Ramos (cell line): ENCODE measurements at regions not wholly inside any gene's neighbourhood (a gene's known extent, or its start where the extent isn't known, plus 50 kb on each side); places are given as distances from the start of the nearest gene placed in this dataset.

Experiments
- in situ Hi-C: fragments of 300-500 bp; cut with MboI; formaldehyde crosslinking; loops from one replicate; pipeline ENCODE4 v1.14.3; 2022; ENCODE audit warnings: low sequenced_read_pairs; ENCODE audit not compliant: unreplicated experiment

- in situ Hi-C loops: no loop called here
Measured at GRCh38 chr12:111094157-111095010, 174.0 kb upstream of the MYL2 start.

DNA sequence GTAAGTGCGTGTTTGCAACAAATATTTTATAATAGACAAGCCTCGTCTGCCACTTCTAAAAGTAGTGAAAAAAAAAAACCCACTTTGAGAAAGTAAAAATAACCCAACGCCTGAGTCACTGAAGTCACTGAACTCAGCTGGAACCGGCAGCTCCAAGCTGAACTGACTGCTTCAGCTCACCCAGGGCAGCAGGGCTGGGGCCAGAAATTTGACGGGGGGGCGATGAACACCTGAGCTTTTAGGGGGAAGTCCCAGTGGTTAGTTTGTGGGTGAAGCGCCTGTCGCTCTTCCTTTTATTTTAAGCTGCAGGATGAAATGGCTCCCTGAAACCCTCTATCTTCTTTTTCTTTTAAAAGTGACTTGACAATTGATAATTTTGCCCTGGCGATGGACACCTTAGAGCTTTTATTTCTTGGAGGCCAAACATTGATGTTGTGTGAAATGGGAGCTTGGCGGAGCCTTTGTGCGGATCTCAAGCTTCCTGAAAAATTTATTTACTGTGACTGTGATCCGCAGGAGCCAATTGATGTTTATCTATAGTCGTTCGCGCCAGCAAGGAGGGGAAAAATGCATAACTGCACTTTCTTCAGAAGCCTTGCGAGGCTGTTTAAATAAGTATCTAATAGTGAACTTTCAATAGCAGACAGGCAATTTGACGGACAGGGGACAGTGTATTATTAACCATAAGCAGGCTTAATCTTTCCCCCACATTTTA lies 173.2 kb upstream of the MYL2 start:
- in situ Hi-C loops: no loop called here

- in situ Hi-C loops: no loop called here
Measured at GRCh38 chr12:111091051-111091450, 170.7 kb upstream of the MYL2 start.

DNA sequence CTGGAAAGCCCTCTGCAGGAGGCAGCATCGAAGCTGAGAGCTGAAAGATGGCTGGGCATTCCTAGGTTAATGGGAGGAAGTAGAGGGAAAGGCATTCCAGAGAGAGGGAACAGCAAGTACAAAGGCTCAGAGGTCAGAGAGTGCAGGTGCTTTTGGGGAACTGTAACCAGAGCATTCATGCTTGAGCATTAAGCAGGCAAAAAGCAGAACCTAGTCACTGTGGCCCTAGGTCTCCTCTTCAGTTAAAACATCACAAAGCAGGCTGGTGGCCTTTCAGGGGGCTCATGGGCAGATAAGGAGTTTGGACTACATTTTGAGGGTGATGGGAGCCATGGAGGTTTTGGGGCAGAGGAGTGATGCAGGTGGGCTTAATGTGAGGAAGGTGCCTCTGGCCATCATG lies 169.2 kb upstream of the MYL2 start:
- in situ Hi-C loops: no loop called here

GRCh38 chr12:111088409-111088808 lies 168.0 kb upstream of the MYL2 start:
- in situ Hi-C loops: no loop called here

DNA sequence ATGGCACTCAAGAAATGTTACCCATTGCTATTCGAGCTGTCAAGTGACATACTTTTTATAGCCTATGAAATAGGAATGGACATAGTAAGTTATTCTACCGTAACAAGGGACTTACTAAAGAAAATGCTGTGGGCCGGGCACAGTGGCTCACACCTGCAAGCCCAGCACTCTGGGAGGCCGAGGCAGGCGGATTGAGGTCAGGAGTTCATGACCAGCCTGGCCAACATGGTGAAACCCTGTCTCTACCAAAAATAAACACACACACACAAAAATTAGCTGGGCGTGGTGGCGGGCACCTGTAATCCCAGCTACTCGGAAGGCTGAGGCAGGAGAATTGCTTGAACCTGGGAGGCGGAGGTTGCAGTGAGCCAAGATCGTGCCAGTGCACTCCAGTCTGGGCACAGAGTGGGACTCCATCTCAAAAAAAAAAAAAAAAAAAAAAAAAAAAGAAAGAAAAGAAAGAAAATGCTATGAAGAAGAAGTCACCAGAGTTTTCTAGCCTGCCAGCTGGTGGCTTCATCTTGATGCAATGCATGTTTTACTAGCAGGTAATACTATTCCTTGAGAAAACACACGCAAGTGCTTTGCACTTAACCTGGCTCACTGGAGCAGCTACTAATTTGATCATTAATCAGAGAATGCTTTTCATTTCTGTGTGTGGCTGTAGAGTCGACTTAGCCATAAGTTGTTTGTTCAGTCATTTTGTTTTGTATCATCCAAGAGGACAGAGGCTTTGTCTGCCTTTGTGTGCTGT lies 166.7 kb upstream of the MYL2 start:
- in situ Hi-C loops: no loop called here

GRCh38 chr12:111085096-111085495 lies 164.7 kb upstream of the MYL2 start:
- in situ Hi-C loops: no loop called here

DNA sequence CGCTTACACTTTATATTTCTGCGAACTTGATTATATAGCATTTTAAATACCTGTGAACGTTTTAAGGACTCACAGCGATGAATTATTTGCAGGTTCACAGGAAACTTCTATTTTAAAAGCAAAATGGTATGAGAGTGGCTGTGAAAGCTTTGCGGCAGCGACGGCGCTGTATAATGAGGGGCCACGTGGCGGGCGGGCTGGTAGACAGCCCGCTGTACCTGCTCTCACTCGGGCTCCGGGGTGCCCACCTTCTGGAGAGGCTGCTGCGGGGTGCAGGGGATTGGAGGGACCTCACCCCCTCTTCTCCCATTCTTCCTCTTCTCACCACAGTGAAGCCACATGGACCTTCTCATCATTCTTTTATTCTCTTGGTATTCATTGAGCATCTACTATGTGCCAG lies 164.2 kb upstream of the MYL2 start:
- in situ Hi-C loops: no loop called here

- in situ Hi-C loops: no loop called here
Measured at GRCh38 chr12:111084158-111084557, 163.8 kb upstream of the MYL2 start.

DNA sequence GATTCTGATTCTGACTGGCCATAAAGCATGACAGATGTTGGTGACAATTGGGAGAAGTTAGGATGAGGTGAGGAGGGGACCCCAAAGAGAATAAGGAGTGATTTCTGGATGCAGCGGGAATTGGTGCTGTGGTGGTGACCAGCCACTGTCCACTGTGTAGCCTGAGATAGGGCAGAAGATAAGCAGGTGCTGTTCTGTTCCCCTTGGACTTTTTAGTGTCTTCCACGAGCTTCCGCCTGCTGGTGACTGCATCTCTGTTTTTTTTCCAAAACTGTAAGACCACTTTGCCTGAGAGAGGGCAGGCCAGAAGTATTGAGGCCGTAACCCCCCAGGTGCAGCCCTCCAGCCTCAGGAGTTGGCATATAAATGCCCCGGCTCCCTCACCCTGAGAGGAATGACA lies 161.2 kb upstream of the MYL2 start:
- in situ Hi-C loops: no loop called here

DNA sequence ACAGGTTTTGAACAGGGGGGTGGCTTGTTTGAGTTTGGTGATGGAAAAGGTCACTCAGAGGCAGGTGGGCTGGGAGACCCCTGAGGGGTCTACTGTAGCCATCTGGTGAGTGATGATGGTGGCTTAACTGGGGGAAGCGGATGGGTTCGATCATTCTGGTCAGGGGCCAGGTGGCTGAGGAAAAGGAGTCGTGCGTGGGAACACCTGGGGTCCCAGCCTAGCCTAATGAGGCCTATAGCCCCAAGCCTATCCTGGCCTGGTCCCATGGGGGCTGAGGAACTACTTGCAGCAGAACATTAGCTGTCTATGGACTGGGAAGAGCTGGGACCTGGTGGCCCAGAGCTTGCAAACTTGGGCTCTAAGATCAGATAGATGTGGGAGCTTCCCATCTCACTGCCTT lies 158.4 kb upstream of the MYL2 start:
- in situ Hi-C loops: no loop called here

- in situ Hi-C loops: no loop called here
Measured at GRCh38 chr12:111076611-111077451, 156.5 kb upstream of the MYL2 start.

DNA sequence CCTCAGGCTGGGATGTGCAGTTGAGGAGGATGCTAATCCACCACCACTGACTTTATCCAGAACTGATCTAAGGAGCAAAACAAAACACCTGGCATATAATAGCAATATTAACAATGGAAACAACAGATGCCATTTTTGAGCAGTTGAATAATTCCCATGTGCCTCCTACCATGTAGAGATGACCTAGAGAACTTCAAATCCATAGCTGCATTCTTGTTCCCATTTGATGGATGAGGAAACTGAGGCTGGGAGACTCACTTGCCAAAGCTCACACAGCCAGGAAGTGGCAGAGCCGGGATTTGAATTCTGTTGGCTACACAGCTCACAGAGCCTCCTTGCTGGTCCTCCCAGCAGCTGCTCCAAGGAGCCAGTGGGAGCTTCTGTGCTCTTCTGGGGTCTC lies 155.8 kb upstream of the MYL2 start:
- in situ Hi-C loops: no loop called here

- in situ Hi-C loops: no loop called here
Measured at GRCh38 chr12:111074965-111075364, 154.6 kb upstream of the MYL2 start.

DNA sequence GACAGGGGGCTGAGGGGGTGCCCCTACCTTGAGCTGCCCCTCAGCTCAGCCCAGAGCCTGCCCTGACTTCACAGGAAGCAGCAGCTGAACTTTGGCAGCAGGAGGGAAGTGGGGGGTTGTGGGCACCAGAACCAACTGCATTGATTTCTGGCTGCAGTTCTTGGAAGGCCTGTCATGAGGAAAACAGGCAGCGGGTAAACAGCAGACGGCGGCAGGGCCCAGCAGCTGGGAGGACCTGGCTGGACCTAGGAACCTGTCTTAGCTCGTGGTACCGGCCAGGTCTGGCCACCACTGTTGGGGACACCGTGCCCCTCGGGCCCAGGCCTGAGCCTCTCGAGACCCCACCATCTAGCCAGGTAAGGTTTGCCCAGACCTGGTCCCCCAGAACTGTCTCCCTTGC lies 154.2 kb upstream of the MYL2 start:
- in situ Hi-C loops: no loop called here

DNA sequence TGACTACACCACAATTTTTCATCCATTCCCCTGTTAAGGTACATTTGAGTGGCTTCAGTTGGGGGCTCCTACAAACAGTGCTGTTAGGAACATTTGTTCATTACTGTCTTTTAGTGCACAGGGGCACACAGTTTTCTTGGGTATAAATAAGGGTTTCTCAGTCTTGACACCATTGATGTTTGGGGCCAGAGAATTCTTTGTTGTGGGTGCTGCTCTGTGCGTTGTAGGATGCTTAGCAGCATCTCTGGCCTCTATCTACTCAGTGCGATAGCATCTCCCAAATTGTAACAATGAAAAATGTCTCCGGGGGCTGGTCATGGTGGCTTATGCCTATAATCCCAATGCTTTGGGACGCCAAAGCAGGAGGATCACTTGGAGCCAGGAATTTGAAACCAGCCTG lies 153.0 kb upstream of the MYL2 start:
- in situ Hi-C loops: no loop called here

- in situ Hi-C loops: no loop called here
Measured at GRCh38 chr12:111072299-111072698, 151.9 kb upstream of the MYL2 start.

GRCh38 chr12:111069886-111070285 lies 149.5 kb upstream of the MYL2 start:
- in situ Hi-C loops: no loop called here

- in situ Hi-C loops: no loop called here
Measured at GRCh38 chr12:111068290-111068689, 147.9 kb upstream of the MYL2 start.

GRCh38 chr12:111067498-111067897 lies 147.1 kb upstream of the MYL2 start:
- in situ Hi-C loops: no loop called here
